GM23338 (cell line): ENCODE measurements at regions not wholly inside any gene's neighbourhood (a gene's known extent, or its start where the extent isn't known, plus 50 kb on each side); places are given as distances from the start of the nearest gene placed in this dataset.

Source experiments
- ATAC-seq: fragments of 200-7000 bp; cut with Tn5 transposase; 3 replicates; pipeline ENCODE4 v1.9.1; 2020
- DNase-seq: peaks from one replicate; pipeline ENCODE4 v3.0.0-alpha.2; 2015; ENCODE audit warnings: low spot score
- H2AFZ ChIP-seq: fragments of 200-600 bp; sonication (generic); 2 replicates; pipeline ENCODE4 v1.8.0; 2016; ENCODE audit warnings: antibody characterized with exemption, mild to moderate bottlenecking, moderate library complexity
- H3F3A ChIP-seq: fragments of 200-600 bp; sonication (generic); replicated peaks from 2 replicates; pipeline ENCODE4 v1.8.0; 2017; ENCODE audit warnings: antibody characterized with exemption, mixed run types, low read depth
- H3K27ac ChIP-seq: fragments of 200-600 bp; sonication (generic); 2 replicates; pipeline ENCODE4 v1.6.1; 2016; ENCODE audit warnings: low read depth
- H3K27me3 ChIP-seq: fragments of 200-600 bp; sonication (generic); 2 replicates; pipeline ENCODE4 v1.8.0; 2016; ENCODE audit warnings: mild to moderate bottlenecking, mixed run types, moderate library complexity; ENCODE audit not compliant: insufficient read depth
- H3K36me3 ChIP-seq: fragments of 200-600 bp; sonication (generic); 2 replicates; pipeline ENCODE4 v1.8.0; 2016; ENCODE audit warnings: mild to moderate bottlenecking; ENCODE audit not compliant: insufficient read depth
- H3K4me1 ChIP-seq: fragments of 200-600 bp; sonication (generic); 2 replicates; pipeline ENCODE4 v1.8.0; 2016; ENCODE audit warnings: mild to moderate bottlenecking, moderate library complexity; ENCODE audit not compliant: insufficient read depth
- H3K4me2 ChIP-seq: fragments of 200-600 bp; sonication (generic); 2 replicates; pipeline ENCODE4 v1.7.1; 2017; ENCODE audit warnings: mixed run types
- H3K4me3 ChIP-seq: fragments of 200-600 bp; sonication (generic); 2 replicates; pipeline ENCODE4 v1.6.1; 2016; ENCODE audit warnings: mixed run types
- H3K79me2 ChIP-seq: fragments of 200-600 bp; sonication (generic); replicated peaks from 2 replicates; pipeline ENCODE4 v1.8.0; 2017; ENCODE audit warnings: mild to moderate bottlenecking; ENCODE audit not compliant: insufficient read depth
- H3K9me2 ChIP-seq: fragments of 200-600 bp; sonication (generic); 2 replicates; pipeline ENCODE4 v1.8.0; 2017; ENCODE audit not compliant: insufficient read depth
- H4K20me1 ChIP-seq: fragments of 200-600 bp; sonication (generic); replicated peaks from 2 replicates; pipeline ENCODE4 v1.8.0; 2017; ENCODE audit warnings: mild to moderate bottlenecking; ENCODE audit not compliant: insufficient read depth
- H3K27ac Mint-ChIP-seq: 2 replicates; pipeline ENCODE4 v1.8.0; 2020; ENCODE audit warnings: inconsistent platforms, mild to moderate bottlenecking, moderate library complexity, mixed read lengths
- H3K27me3 Mint-ChIP-seq: 3 replicates; pipeline ENCODE4 v1.8.0; 2022; ENCODE audit warnings: low read depth, mild to moderate bottlenecking, moderate library complexity, mixed read lengths, inconsistent platforms; ENCODE audit not compliant: insufficient read depth, poor library complexity
- H3K36me3 Mint-ChIP-seq: 3 replicates; pipeline ENCODE4 v1.8.0; 2021; ENCODE audit warnings: low read depth, mild to moderate bottlenecking, inconsistent platforms, moderate library complexity, mixed read lengths
- H3K4me1 Mint-ChIP-seq: 3 replicates; pipeline ENCODE4 v1.8.0; 2020; ENCODE audit warnings: mild to moderate bottlenecking, inconsistent platforms, mixed read lengths
- H3K4me3 Mint-ChIP-seq: 3 replicates; pipeline ENCODE4 v1.8.0; 2021; ENCODE audit warnings: moderate library complexity, mild to moderate bottlenecking, inconsistent platforms, mixed read lengths
- H3K9me3 Mint-ChIP-seq: 3 replicates; pipeline ENCODE4 v1.8.0; 2020; ENCODE audit warnings: moderate library complexity, mild to moderate bottlenecking, inconsistent platforms, mixed read lengths
- CREB1 ChIP-seq: fragments of 250-450 bp; sonication (Bioruptor Pico); IDR thresholded peaks from 2 replicates; pipeline ENCODE4 v1.5.0; 2020; ENCODE audit warnings: low read depth, mild to moderate bottlenecking, moderate library complexity
- CTCF ChIP-seq, 2 experiments: fragments of 200-600 bp in 1 of 2; sonication (generic) in 1 of 2; conservative IDR thresholded peaks; 2 replicates each; pipeline versions ENCODE4 v1.5.1 to v1.6.1; 2016 to 2017; ENCODE audit warnings: antibody characterized with exemption in 2 of 2, low read depth in 2 of 2, mild to moderate bottlenecking in 2 of 2, moderate library complexity in 1 of 2
- ETS1 ChIP-seq: IDR thresholded peaks from 2 replicates; pipeline ENCODE4 v1.6.1; 2016; ENCODE audit warnings: antibody characterized with exemption
- EZH2 ChIP-seq: fragments of 200-600 bp; sonication (generic); IDR thresholded peaks from one replicate; pipeline ENCODE4 v1.8.0; 2017; ENCODE audit warnings: antibody characterized with exemption, mild to moderate bottlenecking, low read depth; ENCODE audit not compliant: unreplicated experiment
- EZH2phosphoT487 ChIP-seq: fragments of 200-600 bp; sonication (generic); IDR thresholded peaks from one replicate; pipeline ENCODE4 v1.8.1; 2018; ENCODE audit warnings: antibody characterized with exemption; ENCODE audit not compliant: unreplicated experiment
- JUNB ChIP-seq: IDR thresholded peaks from one replicate; pipeline ENCODE4 v1.6.1; 2016; ENCODE audit warnings: antibody characterized with exemption; ENCODE audit not compliant: unreplicated experiment
- NANOG ChIP-seq: IDR thresholded peaks from 2 replicates; pipeline ENCODE4 v1.6.1; 2016; ENCODE audit warnings: antibody characterized with exemption, borderline replicate concordance
- POLR2AphosphoS5 ChIP-seq: IDR thresholded peaks from 2 replicates; pipeline ENCODE4 v1.6.1; 2016; ENCODE audit warnings: antibody characterized with exemption, low read depth
- STAT1 ChIP-seq: IDR thresholded peaks from one replicate; pipeline ENCODE4 v1.6.1; 2016; ENCODE audit warnings: antibody characterized with exemption; ENCODE audit not compliant: unreplicated experiment
- ZNF114 ChIP-seq: fragments of 250-450 bp; sonication (Bioruptor Pico); IDR thresholded peaks from 2 replicates; pipeline ENCODE4 v1.5.0; 2020; ENCODE audit warnings: mild to moderate bottlenecking, moderate library complexity
- ZNF331 ChIP-seq: fragments of 250-450 bp; sonication (Bioruptor Pico); IDR thresholded peaks from 2 replicates; pipeline ENCODE4 v1.5.0; 2020; ENCODE audit warnings: low read depth, mild to moderate bottlenecking, moderate library complexity
- TF ChIP-seq, protein P1 (sequence below): IDR thresholded peaks from one replicate; pipeline ENCODE4 v1.6.1; 2018; ENCODE audit warnings: antibody characterized with exemption; ENCODE audit not compliant: unreplicated experiment
- TF ChIP-seq, protein P2 (sequence below): fragments of 250-450 bp; sonication (Bioruptor Pico); IDR thresholded peaks from 2 replicates; pipeline ENCODE4 v1.5.0; 2020; ENCODE audit warnings: mild to moderate bottlenecking, moderate library complexity

DNA sequence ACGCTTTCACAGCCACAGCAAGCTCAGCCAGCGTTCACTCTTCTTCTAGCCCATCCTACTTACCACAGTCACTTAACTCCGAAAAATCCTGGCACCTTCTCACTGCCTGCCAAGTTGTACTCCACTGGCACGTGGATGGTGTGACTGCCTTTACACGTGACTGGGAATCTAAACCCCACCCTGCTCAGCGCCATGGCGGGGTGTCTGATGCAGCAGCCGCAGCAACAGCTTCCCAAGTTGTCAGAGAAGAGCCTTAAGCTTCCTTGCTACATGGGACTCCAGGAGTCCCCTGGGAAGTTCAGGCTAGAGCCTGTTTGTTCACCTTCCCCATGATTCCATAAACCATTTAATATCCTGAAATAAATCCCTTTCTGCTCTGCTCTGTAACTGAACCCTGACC is 61.9 kb upstream of the FOXC1 start:
- TF ChIP-seq CREB1 (no peak), EZH2phosphoT487 (no peak), STAT1 (no peak), ZNF331 (CRISPR knock-in tag) (no peak), EZH2 (no peak), CTCF (conservative IDR thresholded peaks at IDR 0.05; ENCODE audit: low read depth in 2 of 2) (no peak), JUNB (no peak), NANOG (no peak), ETS1 (no peak), POLR2AphosphoS5 (no peak), ZNF114 (CRISPR knock-in tag) (no peak)
- TF ChIP-seq, protein P1, sequence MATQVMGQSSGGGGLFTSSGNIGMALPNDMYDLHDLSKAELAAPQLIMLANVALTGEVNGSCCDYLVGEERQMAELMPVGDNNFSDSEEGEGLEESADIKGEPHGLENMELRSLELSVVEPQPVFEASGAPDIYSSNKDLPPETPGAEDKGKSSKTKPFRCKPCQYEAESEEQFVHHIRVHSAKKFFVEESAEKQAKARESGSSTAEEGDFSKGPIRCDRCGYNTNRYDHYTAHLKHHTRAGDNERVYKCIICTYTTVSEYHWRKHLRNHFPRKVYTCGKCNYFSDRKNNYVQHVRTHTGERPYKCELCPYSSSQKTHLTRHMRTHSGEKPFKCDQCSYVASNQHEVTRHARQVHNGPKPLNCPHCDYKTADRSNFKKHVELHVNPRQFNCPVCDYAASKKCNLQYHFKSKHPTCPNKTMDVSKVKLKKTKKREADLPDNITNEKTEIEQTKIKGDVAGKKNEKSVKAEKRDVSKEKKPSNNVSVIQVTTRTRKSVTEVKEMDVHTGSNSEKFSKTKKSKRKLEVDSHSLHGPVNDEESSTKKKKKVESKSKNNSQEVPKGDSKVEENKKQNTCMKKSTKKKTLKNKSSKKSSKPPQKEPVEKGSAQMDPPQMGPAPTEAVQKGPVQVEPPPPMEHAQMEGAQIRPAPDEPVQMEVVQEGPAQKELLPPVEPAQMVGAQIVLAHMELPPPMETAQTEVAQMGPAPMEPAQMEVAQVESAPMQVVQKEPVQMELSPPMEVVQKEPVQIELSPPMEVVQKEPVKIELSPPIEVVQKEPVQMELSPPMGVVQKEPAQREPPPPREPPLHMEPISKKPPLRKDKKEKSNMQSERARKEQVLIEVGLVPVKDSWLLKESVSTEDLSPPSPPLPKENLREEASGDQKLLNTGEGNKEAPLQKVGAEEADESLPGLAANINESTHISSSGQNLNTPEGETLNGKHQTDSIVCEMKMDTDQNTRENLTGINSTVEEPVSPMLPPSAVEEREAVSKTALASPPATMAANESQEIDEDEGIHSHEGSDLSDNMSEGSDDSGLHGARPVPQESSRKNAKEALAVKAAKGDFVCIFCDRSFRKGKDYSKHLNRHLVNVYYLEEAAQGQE: no peak
- TF ChIP-seq, protein P2, sequence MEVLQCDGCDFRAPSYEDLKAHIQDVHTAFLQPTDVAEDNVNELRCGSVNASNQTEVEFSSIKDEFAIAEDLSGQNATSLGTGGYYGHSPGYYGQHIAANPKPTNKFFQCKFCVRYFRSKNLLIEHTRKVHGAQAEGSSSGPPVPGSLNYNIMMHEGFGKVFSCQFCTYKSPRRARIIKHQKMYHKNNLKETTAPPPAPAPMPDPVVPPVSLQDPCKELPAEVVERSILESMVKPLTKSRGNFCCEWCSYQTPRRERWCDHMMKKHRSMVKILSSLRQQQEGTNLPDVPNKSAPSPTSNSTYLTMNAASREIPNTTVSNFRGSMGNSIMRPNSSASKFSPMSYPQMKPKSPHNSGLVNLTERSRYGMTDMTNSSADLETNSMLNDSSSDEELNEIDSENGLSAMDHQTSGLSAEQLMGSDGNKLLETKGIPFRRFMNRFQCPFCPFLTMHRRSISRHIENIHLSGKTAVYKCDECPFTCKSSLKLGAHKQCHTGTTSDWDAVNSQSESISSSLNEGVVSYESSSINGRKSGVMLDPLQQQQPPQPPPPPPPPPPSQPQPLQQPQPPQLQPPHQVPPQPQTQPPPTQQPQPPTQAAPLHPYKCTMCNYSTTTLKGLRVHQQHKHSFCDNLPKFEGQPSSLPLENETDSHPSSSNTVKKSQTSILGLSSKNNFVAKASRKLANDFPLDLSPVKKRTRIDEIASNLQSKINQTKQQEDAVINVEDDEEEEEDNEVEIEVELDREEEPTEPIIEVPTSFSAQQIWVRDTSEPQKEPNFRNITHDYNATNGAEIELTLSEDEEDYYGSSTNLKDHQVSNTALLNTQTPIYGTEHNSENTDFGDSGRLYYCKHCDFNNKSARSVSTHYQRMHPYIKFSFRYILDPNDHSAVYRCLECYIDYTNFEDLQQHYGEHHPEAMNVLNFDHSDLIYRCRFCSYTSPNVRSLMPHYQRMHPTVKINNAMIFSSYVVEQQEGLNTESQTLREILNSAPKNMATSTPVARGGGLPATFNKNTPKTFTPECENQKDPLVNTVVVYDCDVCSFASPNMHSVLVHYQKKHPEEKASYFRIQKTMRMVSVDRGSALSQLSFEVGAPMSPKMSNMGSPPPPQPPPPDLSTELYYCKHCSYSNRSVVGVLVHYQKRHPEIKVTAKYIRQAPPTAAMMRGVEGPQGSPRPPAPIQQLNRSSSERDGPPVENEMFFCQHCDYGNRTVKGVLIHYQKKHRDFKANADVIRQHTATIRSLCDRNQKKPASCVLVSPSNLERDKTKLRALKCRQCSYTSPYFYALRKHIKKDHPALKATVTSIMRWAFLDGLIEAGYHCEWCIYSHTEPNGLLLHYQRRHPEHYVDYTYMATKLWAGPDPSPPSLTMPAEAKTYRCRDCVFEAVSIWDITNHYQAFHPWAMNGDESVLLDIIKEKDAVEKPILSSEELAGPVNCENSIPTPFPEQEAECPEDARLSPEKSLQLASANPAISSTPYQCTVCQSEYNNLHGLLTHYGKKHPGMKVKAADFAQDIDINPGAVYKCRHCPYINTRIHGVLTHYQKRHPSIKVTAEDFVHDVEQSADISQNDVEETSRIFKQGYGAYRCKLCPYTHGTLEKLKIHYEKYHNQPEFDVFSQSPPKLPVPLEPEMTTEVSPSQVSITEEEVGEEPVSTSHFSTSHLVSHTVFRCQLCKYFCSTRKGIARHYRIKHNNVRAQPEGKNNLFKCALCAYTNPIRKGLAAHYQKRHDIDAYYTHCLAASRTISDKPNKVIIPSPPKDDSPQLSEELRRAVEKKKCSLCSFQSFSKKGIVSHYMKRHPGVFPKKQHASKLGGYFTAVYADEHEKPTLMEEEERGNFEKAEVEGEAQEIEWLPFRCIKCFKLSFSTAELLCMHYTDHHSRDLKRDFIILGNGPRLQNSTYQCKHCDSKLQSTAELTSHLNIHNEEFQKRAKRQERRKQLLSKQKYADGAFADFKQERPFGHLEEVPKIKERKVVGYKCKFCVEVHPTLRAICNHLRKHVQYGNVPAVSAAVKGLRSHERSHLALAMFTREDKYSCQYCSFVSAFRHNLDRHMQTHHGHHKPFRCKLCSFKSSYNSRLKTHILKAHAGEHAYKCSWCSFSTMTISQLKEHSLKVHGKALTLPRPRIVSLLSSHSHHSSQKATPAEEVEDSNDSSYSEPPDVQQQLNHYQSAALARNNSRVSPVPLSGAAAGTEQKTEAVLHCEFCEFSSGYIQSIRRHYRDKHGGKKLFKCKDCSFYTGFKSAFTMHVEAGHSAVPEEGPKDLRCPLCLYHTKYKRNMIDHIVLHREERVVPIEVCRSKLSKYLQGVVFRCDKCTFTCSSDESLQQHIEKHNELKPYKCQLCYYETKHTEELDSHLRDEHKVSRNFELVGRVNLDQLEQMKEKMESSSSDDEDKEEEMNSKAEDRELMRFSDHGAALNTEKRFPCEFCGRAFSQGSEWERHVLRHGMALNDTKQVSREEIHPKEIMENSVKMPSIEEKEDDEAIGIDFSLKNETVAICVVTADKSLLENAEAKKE (CRISPR knock-in tag): no peak
- DNase-seq (no peak), ATAC-seq (no peak)
- Mint-ChIP-seq H3K27me3 (peaks cover 7% of the 10 kb centered on the region), H3K27ac (no peak overlapping the region), H3K4me3 (no peak overlapping the region), H3K9me3 (peaks cover 5% of the 10 kb centered on the region; the same call in 1 of the 3 replicates), H3K36me3 (no peaks in the 10 kb centered on the region), H3K4me1 (no peaks in the 10 kb centered on the region)
- Histone ChIP-seq H3K4me1 (no peaks in the 10 kb centered on the region), H3K9me2 (peaks cover 4% of the 10 kb centered on the region), H2AFZ (no peak overlapping the region), H3K4me3 (no peak overlapping the region), H3K27ac (no peak overlapping the region), H3F3A (no peaks in the 10 kb centered on the region), H3K79me2 (no peaks in the 10 kb centered on the region), H3K27me3 (no peaks in the 10 kb centered on the region), H4K20me1 (no peaks in the 10 kb centered on the region), H3K36me3 (no peaks in the 10 kb centered on the region), H3K4me2 (no peak overlapping the region)
